ENCODE measurements at regions not wholly inside any gene's neighbourhood (a gene's known extent, or its start where the extent isn't known, plus 50 kb on each side); places are given as distances from the start of the nearest gene placed in this dataset.
"Not testable (repeated sequence)": the region's sequence is repeated elsewhere in the genome, so short reads cannot be mapped to it uniquely, and the experiment has no call there.

DNA sequence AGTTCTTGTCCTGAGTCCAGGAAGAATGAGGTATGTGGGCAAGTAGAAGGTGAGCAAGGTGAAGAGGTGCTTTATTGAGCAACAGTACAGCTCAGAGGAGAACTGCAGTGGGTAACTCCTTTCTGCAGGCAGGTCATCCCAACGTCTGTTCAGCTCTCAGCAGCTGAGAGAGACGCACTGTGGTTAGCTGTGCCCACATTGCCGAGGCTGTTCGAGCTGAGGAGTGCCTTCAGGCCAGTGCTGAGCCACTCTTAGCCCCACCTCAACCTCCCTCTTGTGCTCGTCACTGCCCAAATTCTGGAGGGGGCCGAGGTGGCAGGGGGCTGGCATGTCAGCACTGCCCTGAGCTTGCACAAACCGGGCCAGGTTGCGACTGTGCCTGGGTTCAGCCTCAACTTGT is 191.8 kb downstream of the CWH43 start:
- ATAC-seq (ENCODE audit: low read depth); DNase-seq; H3K27me3 ChIP-seq (replicated peaks in 1 of 4; ENCODE audit: control extremely low read depth in 1 of 4, control insufficient read depth in 3 of 4, insufficient read depth in 4 of 4, low read length in 3 of 4); H2AFZ ChIP-seq (ENCODE audit: insufficient read depth, low read depth, low read length, poor library complexity, severe bottlenecking); H3K9ac ChIP-seq (ENCODE audit: low read length); CTCF ChIA-PET; H3K79me2 ChIP-seq (ENCODE audit: control insufficient read depth, insufficient read depth, low read length); H3K4me3 Mint-ChIP-seq; H3K4me2 ChIP-seq (replicated peaks; ENCODE audit: low read depth, low read length, poor library complexity, severe bottlenecking); POLR2A ChIA-PET; H3K27me3 Mint-ChIP-seq; H3K36me3 ChIP-seq (replicated peaks in 1 of 2; ENCODE audit: control extremely low read depth in 1 of 2, control insufficient read depth in 1 of 2, extremely low read depth in 1 of 2, insufficient read depth in 2 of 2, low read length in 1 of 2); H3K27ac Mint-ChIP-seq; H4K20me1 ChIP-seq (ENCODE audit: control insufficient read depth, insufficient read depth, low read length, poor library complexity, severe bottlenecking); H3K9me3 ChIP-seq (ENCODE audit: control extremely low read depth in 1 of 3, control insufficient read depth in 2 of 3, insufficient read depth in 1 of 3, low read length in 2 of 3); H3K27ac ChIP-seq (ENCODE audit: low read length in 2 of 2); intact Hi-C loops (cut with micrococcal nuclease); H3K4me1 ChIP-seq (ENCODE audit: control insufficient read depth in 2 of 2, insufficient read depth in 2 of 2, low read length in 2 of 2); H3K4me1 Mint-ChIP-seq; H3K9me3 Mint-ChIP-seq (ENCODE audit: insufficient read depth); H3K4me3 ChIP-seq (ENCODE audit: control extremely low read depth in 1 of 5, extremely low read depth in 1 of 5, insufficient read depth in 1 of 5, low read depth in 2 of 5, low read length in 4 of 5): not testable (repeated sequence)
- WGBS (ENCODE audit: insufficient coverage): 68% methylated on average over 4 of the region's 8 CpGs

DNA sequence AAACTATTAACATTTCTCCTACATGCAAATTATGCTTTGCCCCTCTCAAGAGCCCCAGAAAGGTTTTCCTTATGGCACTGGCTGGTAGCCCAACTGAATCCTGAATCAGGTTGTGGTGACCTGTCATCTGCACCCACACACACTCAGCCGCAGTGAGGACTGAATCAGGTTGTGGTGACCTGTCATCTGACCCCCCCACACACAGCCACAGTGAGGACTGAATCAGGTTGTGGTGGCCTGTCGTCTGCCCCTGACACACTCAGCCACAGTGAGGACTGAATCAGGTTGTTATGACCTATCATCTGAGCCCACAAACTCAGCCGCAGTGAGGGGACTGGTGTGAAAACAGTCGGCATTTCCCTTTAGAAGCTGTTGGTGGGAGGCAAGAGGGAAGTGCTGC is 195.0 kb downstream of the CWH43 start:
- WGBS (ENCODE audit: insufficient coverage): no CpG with 5 or more reads among the region's 4 CpGs
- H3K4me2 ChIP-seq (replicated peaks; ENCODE audit: low read depth, low read length, poor library complexity, severe bottlenecking); H3K36me3 ChIP-seq (replicated peaks in 1 of 2; ENCODE audit: control extremely low read depth in 1 of 2, control insufficient read depth in 1 of 2, extremely low read depth in 1 of 2, insufficient read depth in 2 of 2, low read length in 1 of 2); H3K9me3 Mint-ChIP-seq (ENCODE audit: insufficient read depth); H2AFZ ChIP-seq (ENCODE audit: insufficient read depth, low read depth, low read length, poor library complexity, severe bottlenecking); CTCF ChIA-PET; H3K4me1 ChIP-seq (ENCODE audit: control insufficient read depth in 2 of 2, insufficient read depth in 2 of 2, low read length in 2 of 2); H3K4me3 Mint-ChIP-seq; DNase-seq; H4K20me1 ChIP-seq (ENCODE audit: control insufficient read depth, insufficient read depth, low read length, poor library complexity, severe bottlenecking); H3K27me3 Mint-ChIP-seq; H3K27ac Mint-ChIP-seq; H3K27ac ChIP-seq (ENCODE audit: low read length in 2 of 2); H3K9ac ChIP-seq (ENCODE audit: low read length); intact Hi-C loops (cut with micrococcal nuclease); ATAC-seq (ENCODE audit: low read depth); H3K4me3 ChIP-seq (ENCODE audit: control extremely low read depth in 1 of 5, extremely low read depth in 1 of 5, insufficient read depth in 1 of 5, low read depth in 2 of 5, low read length in 4 of 5); H3K4me1 Mint-ChIP-seq; POLR2A ChIA-PET; H3K9me3 ChIP-seq (ENCODE audit: control extremely low read depth in 1 of 3, control insufficient read depth in 2 of 3, insufficient read depth in 1 of 3, low read length in 2 of 3); H3K79me2 ChIP-seq (ENCODE audit: control insufficient read depth, insufficient read depth, low read length); H3K27me3 ChIP-seq (replicated peaks in 1 of 4; ENCODE audit: control extremely low read depth in 1 of 4, control insufficient read depth in 3 of 4, insufficient read depth in 4 of 4, low read length in 3 of 4): not testable (repeated sequence)

DNA sequence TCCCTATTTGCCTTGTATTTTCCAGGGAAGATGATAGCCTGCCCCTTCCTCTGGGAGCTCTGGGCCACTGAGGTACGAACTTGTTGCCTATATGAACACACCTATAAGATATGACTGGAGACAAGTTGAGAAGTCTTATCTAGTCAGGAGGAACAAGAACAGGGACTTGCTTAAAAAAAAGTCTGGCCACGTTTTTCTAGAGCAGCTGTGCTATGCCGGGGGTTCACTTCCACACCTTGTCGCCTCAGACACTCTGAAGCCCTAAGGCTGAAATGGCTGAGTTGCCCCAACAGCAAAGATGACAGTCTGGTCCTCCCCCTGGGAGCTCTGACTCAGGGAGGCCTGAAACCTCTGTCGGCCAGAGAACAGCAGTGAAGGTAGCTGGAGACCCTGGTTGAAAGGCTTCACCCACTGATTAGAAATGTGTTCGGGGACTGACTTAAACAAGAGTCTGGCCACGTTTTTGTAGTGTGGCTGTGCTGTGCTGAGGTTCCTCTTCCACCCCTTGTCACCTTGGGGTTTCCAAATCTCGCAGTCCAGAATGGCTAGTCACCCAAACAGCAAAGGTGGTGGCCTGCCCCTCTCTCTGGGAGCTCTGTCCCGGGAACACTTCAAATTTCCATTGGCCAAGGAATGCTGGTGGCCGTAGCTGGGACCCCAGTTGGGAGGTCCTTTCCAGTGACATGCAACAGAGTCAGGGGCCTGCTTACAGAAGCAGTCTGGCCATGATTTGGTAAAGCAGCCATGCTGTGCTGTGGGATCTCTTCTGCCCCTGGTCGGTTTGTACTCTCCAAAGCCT is 225.5 kb downstream of the CWH43 start:
- H2AFZ ChIP-seq (ENCODE audit: insufficient read depth, low read depth, low read length, poor library complexity, severe bottlenecking); H3K27me3 ChIP-seq (replicated peaks in 1 of 4; ENCODE audit: control extremely low read depth in 1 of 4, control insufficient read depth in 3 of 4, insufficient read depth in 4 of 4, low read length in 3 of 4); H3K27me3 Mint-ChIP-seq; H3K79me2 ChIP-seq (ENCODE audit: control insufficient read depth, insufficient read depth, low read length); H3K27ac Mint-ChIP-seq; H3K4me1 ChIP-seq (ENCODE audit: control insufficient read depth in 2 of 2, insufficient read depth in 2 of 2, low read length in 2 of 2); H3K9ac ChIP-seq (ENCODE audit: low read length); DNase-seq; H3K4me1 Mint-ChIP-seq; H3K4me3 ChIP-seq (ENCODE audit: control extremely low read depth in 1 of 5, extremely low read depth in 1 of 5, insufficient read depth in 1 of 5, low read depth in 2 of 5, low read length in 4 of 5); CTCF ChIA-PET; H3K4me2 ChIP-seq (replicated peaks; ENCODE audit: low read depth, low read length, poor library complexity, severe bottlenecking); ATAC-seq (ENCODE audit: low read depth); H3K27ac ChIP-seq (ENCODE audit: low read length in 2 of 2); H4K20me1 ChIP-seq (ENCODE audit: control insufficient read depth, insufficient read depth, low read length, poor library complexity, severe bottlenecking); H3K4me3 Mint-ChIP-seq; POLR2A ChIA-PET; H3K36me3 ChIP-seq (replicated peaks in 1 of 2; ENCODE audit: control extremely low read depth in 1 of 2, control insufficient read depth in 1 of 2, extremely low read depth in 1 of 2, insufficient read depth in 2 of 2, low read length in 1 of 2); intact Hi-C loops (cut with micrococcal nuclease): not testable (repeated sequence)
- WGBS (ENCODE audit: insufficient coverage): 67% methylated on average over 10 of the region's 11 CpGs
- peaks cover 0 to 34% (median 0%) of the 10 kb centered on the region in 3 donors for H3K9me3 ChIP-seq (ENCODE audit: control extremely low read depth in 1 of 3, control insufficient read depth in 2 of 3, insufficient read depth in 1 of 3, low read length in 2 of 3)
- H3K9me3 Mint-ChIP-seq (ENCODE audit: insufficient read depth): peaks cover 16% of the 10 kb centered on the region

DNA sequence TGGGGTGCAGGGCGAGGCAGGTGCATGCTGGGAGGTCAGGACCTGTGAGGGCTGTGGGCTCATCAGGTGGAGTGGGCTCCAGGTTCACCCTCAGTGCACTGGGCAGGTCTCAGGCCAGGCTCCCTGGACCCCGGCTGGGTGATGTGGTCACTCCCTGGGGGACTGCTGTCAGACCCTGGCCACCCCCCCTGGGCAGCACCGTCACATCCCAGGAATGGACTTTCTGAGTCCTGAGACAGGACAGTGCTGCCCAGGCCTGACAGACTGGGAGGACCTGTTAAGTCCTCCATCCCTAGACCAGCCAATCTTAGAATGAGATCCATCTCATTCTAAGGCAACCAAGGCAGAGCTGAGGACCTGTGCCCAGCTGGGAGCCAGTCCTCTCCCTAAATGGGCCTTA is 227.2 kb downstream of the CWH43 start:
- intact Hi-C loops (cut with micrococcal nuclease); H3K4me3 Mint-ChIP-seq; H3K27ac ChIP-seq (ENCODE audit: low read length in 2 of 2); H3K4me1 ChIP-seq (ENCODE audit: control insufficient read depth in 2 of 2, insufficient read depth in 2 of 2, low read length in 2 of 2); H3K79me2 ChIP-seq (ENCODE audit: control insufficient read depth, insufficient read depth, low read length); ATAC-seq (ENCODE audit: low read depth); H3K4me2 ChIP-seq (replicated peaks; ENCODE audit: low read depth, low read length, poor library complexity, severe bottlenecking); POLR2A ChIA-PET; DNase-seq; H3K27me3 Mint-ChIP-seq; H3K27ac Mint-ChIP-seq; H3K4me3 ChIP-seq (ENCODE audit: control extremely low read depth in 1 of 5, extremely low read depth in 1 of 5, insufficient read depth in 1 of 5, low read depth in 2 of 5, low read length in 4 of 5); H3K27me3 ChIP-seq (replicated peaks in 1 of 4; ENCODE audit: control extremely low read depth in 1 of 4, control insufficient read depth in 3 of 4, insufficient read depth in 4 of 4, low read length in 3 of 4); H3K9ac ChIP-seq (ENCODE audit: low read length); H3K4me1 Mint-ChIP-seq; H3K36me3 ChIP-seq (replicated peaks in 1 of 2; ENCODE audit: control extremely low read depth in 1 of 2, control insufficient read depth in 1 of 2, extremely low read depth in 1 of 2, insufficient read depth in 2 of 2, low read length in 1 of 2); H4K20me1 ChIP-seq (ENCODE audit: control insufficient read depth, insufficient read depth, low read length, poor library complexity, severe bottlenecking); H2AFZ ChIP-seq (ENCODE audit: insufficient read depth, low read depth, low read length, poor library complexity, severe bottlenecking); CTCF ChIA-PET: not testable (repeated sequence)
- 57% methylated on average over 3 of the region's 3 CpGs for WGBS (ENCODE audit: insufficient coverage)
- H3K9me3 ChIP-seq (ENCODE audit: control extremely low read depth in 1 of 3, control insufficient read depth in 2 of 3, insufficient read depth in 1 of 3, low read length in 2 of 3): peaks cover 0 to 40% (median 0%) of the 10 kb centered on the region in 3 donors
- H3K9me3 Mint-ChIP-seq (ENCODE audit: insufficient read depth): peaks cover 21% of the 10 kb centered on the region
